Hepatocyte (in vitro differentiated cells): ENCODE measurements at regions not wholly inside any gene's neighbourhood (a gene's known extent, or its start where the extent isn't known, plus 50 kb on each side); places are given as distances from the start of the nearest gene placed in this dataset.

Experiments used
- CTCF ChIP-seq: fragments of 200-600 bp; sonication (generic); IDR thresholded peaks from 2 replicates; pipeline ENCODE4 v1.5.1; 2016; ENCODE audit warnings: antibody characterized with exemption, mild to moderate bottlenecking; ENCODE audit not compliant: poor library complexity
- EZH2 ChIP-seq: fragments of 200-600 bp; sonication (generic); IDR thresholded peaks from 2 replicates; pipeline ENCODE4 v1.6.1; 2016; ENCODE audit warnings: antibody characterized with exemption, mild to moderate bottlenecking, borderline replicate concordance
- EZH2phosphoT487 ChIP-seq: fragments of 200-600 bp; sonication (generic); IDR thresholded peaks from one replicate; pipeline ENCODE4 v1.6.1; 2018; ENCODE audit warnings: antibody characterized with exemption, mild to moderate bottlenecking, low read depth, moderate library complexity; ENCODE audit not compliant: unreplicated experiment, severe bottlenecking

GRCh38 chr4:81634766-81635549 is 163.3 kb upstream of the RASGEF1B start:
- TF ChIP-seq CTCF (no peak), EZH2 (no peak), EZH2phosphoT487 (no peak)
